GM04504 (cell line): ENCODE measurements at regions not wholly inside any gene's neighbourhood (a gene's known extent, or its start where the extent isn't known, plus 50 kb on each side); places are given as distances from the start of the nearest gene placed in this dataset.
"Not testable (repeated sequence)": the region's sequence is repeated elsewhere in the genome, so short reads cannot be mapped to it uniquely, and the experiment has no call there.

Experiments
- DNase-seq: peaks from one replicate; pipeline ENCODE4 v3.0.0-alpha.2; 2012; ENCODE audit warnings: low read depth

DNA sequence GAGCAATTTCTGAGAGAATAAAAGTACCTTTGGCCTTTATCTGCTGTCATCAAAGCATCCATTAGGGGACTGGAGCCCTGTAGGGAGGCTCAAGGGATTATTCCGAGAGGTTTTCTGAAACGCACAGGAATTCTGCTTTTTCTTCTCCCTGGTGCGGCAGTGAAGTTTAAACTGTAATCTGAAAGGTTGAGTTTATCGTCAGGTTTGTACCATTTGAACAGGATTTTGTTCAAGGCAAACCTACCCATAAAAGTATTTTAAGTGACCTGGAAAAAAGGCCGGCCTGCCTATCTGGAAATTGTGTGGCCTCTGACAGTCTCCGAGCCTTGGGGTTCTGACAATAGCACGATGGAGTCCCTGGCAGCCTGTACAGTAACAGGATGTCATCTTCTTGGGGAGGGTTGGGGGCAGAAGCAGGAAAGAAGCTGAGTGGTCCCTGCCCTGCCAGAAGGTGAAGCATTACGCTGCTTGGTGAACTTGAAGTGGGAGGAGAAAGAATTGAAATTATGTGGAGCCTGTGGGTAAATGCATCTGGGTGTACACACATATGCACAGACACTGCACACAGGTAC is 272.0 kb downstream of the CYRIA start:
- no peak for DNase-seq

- no peak for DNase-seq
These were observed 272.8 kb downstream of the CYRIA start for GRCh38 chr2:16392647-16393499.

DNA sequence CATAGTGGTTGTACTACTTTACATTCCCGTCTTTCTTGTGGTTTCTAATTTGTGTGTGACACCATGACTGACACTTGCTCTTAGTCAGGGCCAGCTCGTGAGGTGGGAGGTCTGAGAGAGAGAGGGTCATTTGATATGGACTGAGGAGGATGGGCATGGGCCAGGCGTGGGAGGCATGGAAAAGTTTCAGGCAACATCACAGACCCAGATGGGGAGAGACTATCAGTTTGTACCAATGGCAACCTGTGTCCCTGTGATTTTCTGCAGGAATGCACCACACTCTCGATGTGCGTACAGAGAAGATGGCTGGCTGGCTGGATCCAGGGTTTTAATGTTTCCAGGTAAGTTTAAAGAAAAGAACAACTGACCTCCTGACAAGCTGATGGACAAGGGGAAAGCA is 273.6 kb downstream of the CYRIA start:
- no peak for DNase-seq

DNA sequence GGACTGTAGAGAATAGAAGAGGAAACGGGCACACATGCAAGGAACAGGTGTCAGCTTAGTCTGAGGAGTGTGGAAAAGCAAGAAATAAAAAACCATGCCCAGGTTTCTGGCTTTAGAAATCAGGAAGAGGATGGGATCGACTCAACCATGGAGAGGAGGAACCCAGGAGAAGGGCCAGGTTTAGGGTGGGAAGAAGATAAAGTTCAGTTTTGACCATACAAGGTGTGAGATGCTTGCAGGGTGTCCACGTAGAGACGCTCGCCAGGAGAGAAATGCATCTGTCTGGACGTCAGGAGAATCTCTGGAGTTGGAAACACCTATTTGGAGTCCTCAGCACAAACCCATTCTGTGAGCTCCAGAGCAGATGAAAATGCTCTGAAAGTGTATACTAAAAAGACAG is 275.1 kb downstream of the CYRIA start:
- no peak for DNase-seq

GRCh38 chr2:16389611-16390010 is 276.0 kb downstream of the CYRIA start:
- DNase-seq = no peak

GRCh38 chr2:16388199-16388830 is 277.3 kb downstream of the CYRIA start:
- DNase-seq = not testable (repeated sequence)

- no peak for DNase-seq
These were observed 278.1 kb downstream of the CYRIA start for GRCh38 chr2:16387461-16387984.

- no peak for DNase-seq
These were observed 279.2 kb downstream of the CYRIA start for GRCh38 chr2:16386431-16386830.

DNA sequence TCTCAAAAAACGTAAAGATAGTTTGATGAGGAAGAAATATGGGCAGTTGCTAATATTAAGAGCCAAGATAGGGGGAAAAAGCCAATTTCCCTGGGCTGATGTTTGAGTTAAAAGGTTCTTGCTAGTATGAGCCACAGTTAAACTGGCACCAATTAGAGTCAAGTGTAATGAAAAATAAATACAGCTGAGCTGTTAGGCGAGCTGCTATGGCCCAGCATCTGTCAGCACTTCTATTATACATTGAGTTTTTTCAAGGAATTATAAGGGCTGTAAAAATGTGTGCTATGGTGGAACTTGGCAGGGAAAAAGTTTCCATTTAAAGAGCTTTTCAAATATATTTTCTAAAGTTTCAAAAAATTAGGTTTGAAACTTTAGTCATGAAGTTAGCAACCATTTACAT is 279.6 kb downstream of the CYRIA start:
- no peak for DNase-seq

GRCh38 chr2:16385341-16385740 is 280.3 kb downstream of the CYRIA start:
- DNase-seq = no peak

DNA sequence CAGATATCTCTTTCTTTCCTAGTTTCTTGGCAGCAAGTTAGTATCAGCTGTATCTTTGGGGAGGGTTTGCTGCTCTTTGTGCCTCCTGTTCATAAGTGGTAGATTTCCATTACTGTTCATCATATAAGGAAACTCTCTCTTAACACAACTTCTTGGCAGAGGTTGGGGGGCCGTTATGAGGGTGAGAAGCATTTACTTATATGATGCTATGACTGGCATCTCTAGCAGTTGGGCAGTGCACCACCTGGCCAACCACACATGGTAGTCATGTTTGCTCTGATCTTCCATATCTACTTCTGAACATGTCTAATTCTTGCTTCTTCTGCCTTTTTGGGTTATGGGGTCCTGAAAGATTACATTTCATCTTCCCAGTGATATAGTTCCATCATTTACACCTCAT is 282.2 kb downstream of the CYRIA start:
- DNase-seq = no peak

DNA sequence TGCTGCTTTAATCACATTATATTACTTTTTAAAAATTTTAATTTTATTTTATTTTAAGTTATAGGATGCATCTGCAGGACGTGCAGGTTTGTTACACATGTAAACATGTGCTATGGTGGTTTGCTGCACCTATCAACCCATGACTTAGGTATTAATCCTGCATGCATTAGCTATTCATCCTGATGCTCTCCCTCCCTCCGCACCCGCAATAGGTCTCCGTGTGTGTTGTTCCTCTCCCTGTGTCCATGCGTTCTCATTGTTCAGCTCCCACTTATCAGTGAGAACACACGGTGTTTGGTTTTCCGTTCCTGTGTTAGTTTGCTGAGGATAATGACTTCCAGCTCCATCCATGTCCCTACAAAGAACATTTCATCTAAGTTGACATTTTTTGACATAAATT is 283.2 kb downstream of the CYRIA start:
- no peak for DNase-seq

- no peak for DNase-seq
These were observed 284.1 kb downstream of the CYRIA start for GRCh38 chr2:16381511-16381910.

GRCh38 chr2:16379901-16380300 is 285.7 kb downstream of the CYRIA start:
- DNase-seq = not testable (repeated sequence)

DNA sequence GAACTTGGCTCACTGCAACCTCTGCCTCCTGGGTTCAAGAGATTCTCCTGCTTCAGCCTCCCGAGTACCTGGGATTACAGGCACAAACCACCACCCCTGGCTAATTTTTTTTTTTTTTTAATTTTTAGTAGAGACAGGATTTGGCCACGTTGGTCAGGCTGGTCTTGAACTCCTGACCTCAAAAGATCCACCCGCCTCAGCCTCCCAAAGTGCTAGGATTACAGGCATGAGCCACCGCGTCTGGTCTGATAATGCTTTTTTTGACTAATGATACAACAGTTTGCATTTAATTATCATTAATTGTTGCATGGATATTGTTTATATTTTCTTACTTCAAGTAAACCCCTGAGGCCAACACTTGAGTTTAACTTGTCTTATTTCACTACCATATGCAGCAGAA is 286.6 kb downstream of the CYRIA start:
- DNase-seq = not testable (repeated sequence)

- no peak for DNase-seq
These were observed 287.6 kb downstream of the CYRIA start for GRCh38 chr2:16378031-16378430.

GRCh38 chr2:16375981-16376380 is 289.7 kb downstream of the CYRIA start:
- no peak for DNase-seq

GRCh38 chr2:16375351-16375750 is 290.3 kb downstream of the CYRIA start:
- no peak for DNase-seq

DNA sequence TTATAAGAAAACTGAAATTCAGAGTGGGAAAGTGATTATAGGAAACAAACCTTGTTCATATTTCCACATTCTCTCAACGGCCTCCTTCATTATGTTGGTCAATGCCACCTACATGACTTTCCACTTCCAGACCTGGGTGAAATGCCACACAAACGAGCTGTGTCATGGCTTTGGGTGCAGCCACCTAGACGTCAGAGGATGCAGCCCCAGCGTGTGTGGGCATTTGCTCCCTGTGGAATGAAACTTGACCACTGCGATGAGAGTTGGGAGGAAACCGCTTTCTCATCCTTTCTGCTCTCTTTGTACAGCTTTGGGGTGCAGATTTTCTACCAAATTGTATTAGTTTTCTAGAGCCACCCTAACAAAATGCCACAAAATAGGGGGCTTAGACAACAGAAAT is 291.0 kb downstream of the CYRIA start:
- DNase-seq = no peak

DNA sequence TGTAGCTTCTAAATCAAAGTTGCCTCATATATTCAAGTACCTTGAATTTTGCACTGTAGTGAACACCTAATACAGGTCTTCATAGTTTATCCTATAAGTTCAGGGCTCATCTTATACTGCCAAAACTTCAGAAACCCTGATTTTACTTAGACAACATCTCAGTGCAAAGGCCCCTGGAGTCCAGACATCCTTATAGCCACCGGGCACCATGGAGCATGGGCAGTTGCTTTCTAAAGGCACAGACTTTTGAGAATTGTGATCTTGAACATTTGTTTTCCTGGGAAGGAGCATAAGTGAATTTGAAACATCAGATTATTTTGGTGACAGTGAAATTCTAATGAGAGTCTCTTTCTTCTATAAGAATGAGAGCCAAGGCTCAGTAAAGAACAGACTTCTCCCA is 292.3 kb downstream of the CYRIA start:
- DNase-seq = no peak

DNA sequence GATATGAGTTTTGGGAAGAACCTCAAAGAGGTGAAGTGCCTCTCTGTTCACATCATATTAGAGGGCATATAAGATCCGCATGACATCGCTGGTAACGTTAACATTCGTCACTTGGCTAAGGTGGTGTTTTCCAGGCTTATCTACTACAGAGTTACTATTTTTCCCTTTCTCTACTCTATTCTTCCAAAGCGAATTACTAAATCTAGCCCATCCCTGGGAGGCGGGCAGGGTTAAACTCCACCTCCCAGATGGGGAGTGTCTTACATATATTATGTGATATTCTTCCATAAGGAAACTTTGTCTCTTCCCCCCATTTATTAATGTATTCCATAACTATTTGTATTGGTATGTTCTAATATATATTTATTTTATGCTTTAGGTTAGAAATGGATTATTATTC is 293.9 kb downstream of the CYRIA start:
- DNase-seq = no peak

GRCh38 chr2:16368951-16369350 is 296.7 kb downstream of the CYRIA start:
- no peak for DNase-seq

- no peak for DNase-seq
These were observed 297.3 kb downstream of the CYRIA start for GRCh38 chr2:16368328-16368727.
